CD4-positive, alpha-beta T cell (primary cell): ENCODE measurements at regions not wholly inside any gene's neighbourhood (a gene's known extent, or its start where the extent isn't known, plus 50 kb on each side); places are given as distances from the start of the nearest gene placed in this dataset.

Experiments used
- ATAC-seq: fragments of 200-7000 bp; cut with Tn5 transposase; one replicate; pipeline ENCODE4 v1.10.0; 2022; ENCODE audit warnings: mild to moderate bottlenecking; ENCODE audit not compliant: poor library complexity
- CTCF ChIA-PET: fragments of 350-600 bp; sonication (Branson Sonifier 250); formaldehyde crosslinking; loops from one replicate; lab custom pipeline; 2021; ENCODE audit warnings: antibody characterized with exemption, inconsistent platforms; lab: Charles Lee
- POLR2A ChIA-PET: fragments of 350-600 bp; sonication (Branson Sonifier 250); formaldehyde crosslinking; loops from one replicate; lab custom pipeline; 2021; ENCODE audit warnings: antibody characterized with exemption, inconsistent platforms; lab: Charles Lee
- DNase-seq, 14 experiments: peaks; one replicate each; pipeline ENCODE4 v3.0.0-alpha.2; 2013 to 2020; ENCODE audit warnings: mixed read lengths in 2 of 14
- H3K27ac ChIP-seq, 2 donors: one replicate each; pipeline versions ENCODE4 v1.5.1 to v1.7.0; 2013; ENCODE audit warnings: low read length in 2 of 2, low read depth in 1 of 2, mild to moderate bottlenecking in 1 of 2
- H3K27me3 ChIP-seq, 2 experiments: 1 replicate in 1 of 2; 2 replicates in 1 of 2; pipeline versions ENCODE4 v1.6.1 to v1.7.0; 2013; ENCODE audit warnings: low read length in 2 of 2, control low read depth in 1 of 2, mild to moderate bottlenecking in 1 of 2, moderate library complexity in 1 of 2; ENCODE audit not compliant: insufficient read depth in 2 of 2, control insufficient read depth in 1 of 2
- H3K36me3 ChIP-seq: one replicate; pipeline ENCODE4 v1.6.1; 2013; ENCODE audit warnings: low read length, control low read depth; ENCODE audit not compliant: insufficient read depth
- H3K4me1 ChIP-seq: one replicate; pipeline ENCODE4 v1.6.1; 2013; ENCODE audit warnings: low read length, control low read depth; ENCODE audit not compliant: insufficient read depth
- H3K4me3 ChIP-seq: one replicate; pipeline ENCODE4 v1.5.1; 2013; ENCODE audit warnings: mild to moderate bottlenecking, low read length, moderate library complexity
- H3K9me3 ChIP-seq, 2 experiments: 1 replicate in 1 of 2; 2 replicates in 1 of 2; pipeline versions ENCODE4 v1.6.1 to v1.7.0; 2013; ENCODE audit warnings: low read length in 2 of 2, mild to moderate bottlenecking in 2 of 2, control low read depth in 1 of 2, moderate library complexity in 1 of 2; ENCODE audit not compliant: control insufficient read depth in 1 of 2, insufficient read depth in 1 of 2
- H3K27ac Mint-ChIP-seq: one replicate; pipeline ENCODE4 v1.8.0; 2020; ENCODE audit warnings: mixed read lengths
- H3K27me3 Mint-ChIP-seq: one replicate; pipeline ENCODE4 v1.8.0; 2021; ENCODE audit warnings: mixed read lengths
- H3K36me3 Mint-ChIP-seq: one replicate; pipeline ENCODE4 v1.8.0; 2021; ENCODE audit warnings: low read depth, mixed read lengths
- H3K4me1 Mint-ChIP-seq: one replicate; pipeline ENCODE4 v1.8.0; 2021; ENCODE audit warnings: low read depth, mixed read lengths
- H3K4me3 Mint-ChIP-seq: one replicate; pipeline ENCODE4 v1.8.0; 2020; ENCODE audit warnings: mild to moderate bottlenecking, mixed read lengths
- H3K9me3 Mint-ChIP-seq: one replicate; pipeline ENCODE4 v1.8.0; 2020; ENCODE audit warnings: mixed read lengths
- intact Hi-C, 2 experiments: fragments of 100-400 bp; cut with DNase I in 1 of 2; cut with micrococcal nuclease in 1 of 2; formaldehyde crosslinking; loops; one replicate each; pipeline versions ENCODE4 v1.15.1 to v1.9.0; 2023 to 2025; cut with DNase I, micrococcal nuclease
- TF ChIP-seq, protein P1 (sequence below): fragments of 200-600 bp; IDR thresholded peaks from one replicate; pipeline ENCODE4 v1.8.0; 2022; ENCODE audit warnings: antibody characterized with exemption, mild to moderate bottlenecking

DNA sequence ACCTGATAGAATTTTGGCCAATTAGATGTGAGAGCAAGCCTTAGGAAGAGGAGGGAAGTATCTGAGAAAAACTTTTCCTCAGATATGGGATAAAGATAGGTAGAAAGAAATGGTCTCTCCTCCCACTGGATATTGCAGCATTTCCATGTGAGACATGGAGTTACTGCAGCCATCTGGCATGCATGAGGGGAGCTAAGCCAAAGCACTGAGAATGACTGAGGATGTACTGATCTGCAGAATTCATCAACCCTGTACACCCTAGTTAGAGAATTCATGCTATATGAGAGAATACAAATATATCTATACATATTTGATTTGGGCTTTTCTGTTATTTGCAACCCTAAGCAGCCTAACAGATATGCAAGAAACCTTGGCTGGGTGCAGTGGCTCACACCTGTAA lies 52.5 kb upstream of the RPL34 start:
- H3K4me3 Mint-ChIP-seq, result no peak overlapping the region
- peaks cover 38% of the 10 kb centered on the region for H3K4me1 Mint-ChIP-seq
- Histone ChIP-seq H3K4me3 (no peak overlapping the region), H3K27me3 (no peaks in the 10 kb centered on the region), H3K36me3 (no peaks in the 10 kb centered on the region), H3K4me1 (peaks cover 8% of the 10 kb centered on the region), H3K9me3 (no peaks in the 10 kb centered on the region), H3K27ac (no peak overlapping the region)
- H3K27me3 Mint-ChIP-seq, result no peaks in the 10 kb centered on the region
- TF ChIP-seq, protein P1, sequence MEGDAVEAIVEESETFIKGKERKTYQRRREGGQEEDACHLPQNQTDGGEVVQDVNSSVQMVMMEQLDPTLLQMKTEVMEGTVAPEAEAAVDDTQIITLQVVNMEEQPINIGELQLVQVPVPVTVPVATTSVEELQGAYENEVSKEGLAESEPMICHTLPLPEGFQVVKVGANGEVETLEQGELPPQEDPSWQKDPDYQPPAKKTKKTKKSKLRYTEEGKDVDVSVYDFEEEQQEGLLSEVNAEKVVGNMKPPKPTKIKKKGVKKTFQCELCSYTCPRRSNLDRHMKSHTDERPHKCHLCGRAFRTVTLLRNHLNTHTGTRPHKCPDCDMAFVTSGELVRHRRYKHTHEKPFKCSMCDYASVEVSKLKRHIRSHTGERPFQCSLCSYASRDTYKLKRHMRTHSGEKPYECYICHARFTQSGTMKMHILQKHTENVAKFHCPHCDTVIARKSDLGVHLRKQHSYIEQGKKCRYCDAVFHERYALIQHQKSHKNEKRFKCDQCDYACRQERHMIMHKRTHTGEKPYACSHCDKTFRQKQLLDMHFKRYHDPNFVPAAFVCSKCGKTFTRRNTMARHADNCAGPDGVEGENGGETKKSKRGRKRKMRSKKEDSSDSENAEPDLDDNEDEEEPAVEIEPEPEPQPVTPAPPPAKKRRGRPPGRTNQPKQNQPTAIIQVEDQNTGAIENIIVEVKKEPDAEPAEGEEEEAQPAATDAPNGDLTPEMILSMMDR, result no peak
- ChIA-PET CTCF (interaction anchor here (1.1 to 1.6 kb wide), 3 partner anchors 18 to 549 kb away, joined by 3 read pairs; no protein-coding TSS in a partner anchor), POLR2A (no interaction called here)
- ATAC-seq (no peak), DNase-seq (no peak)
- H3K36me3 Mint-ChIP-seq, result no peaks in the 10 kb centered on the region
- no peak overlapping the region for H3K27ac Mint-ChIP-seq
- H3K9me3 Mint-ChIP-seq, result no peaks in the 10 kb centered on the region
- intact Hi-C loops, result no loop called here

DNA sequence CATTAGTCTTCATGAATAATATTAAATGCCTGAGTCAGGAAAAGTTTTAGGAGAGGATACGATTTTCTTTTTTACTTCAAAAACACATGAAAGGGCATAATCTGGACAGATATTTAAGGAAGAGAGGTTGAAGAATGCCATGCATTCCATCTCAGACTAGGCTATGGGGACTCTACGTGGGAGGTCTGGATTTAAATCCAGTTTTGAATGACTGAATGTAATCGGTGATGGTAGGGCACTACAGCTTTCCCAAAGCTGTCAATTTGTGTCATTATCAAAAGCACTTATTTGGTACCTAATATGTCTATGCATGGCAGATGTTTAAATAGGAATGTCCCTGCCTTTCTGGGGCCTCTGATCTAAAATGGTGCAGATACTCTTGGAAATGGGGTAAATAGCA lies 59.3 kb upstream of the RPL34 start:
- POLR2A ChIA-PET, result no interaction called here

DNA sequence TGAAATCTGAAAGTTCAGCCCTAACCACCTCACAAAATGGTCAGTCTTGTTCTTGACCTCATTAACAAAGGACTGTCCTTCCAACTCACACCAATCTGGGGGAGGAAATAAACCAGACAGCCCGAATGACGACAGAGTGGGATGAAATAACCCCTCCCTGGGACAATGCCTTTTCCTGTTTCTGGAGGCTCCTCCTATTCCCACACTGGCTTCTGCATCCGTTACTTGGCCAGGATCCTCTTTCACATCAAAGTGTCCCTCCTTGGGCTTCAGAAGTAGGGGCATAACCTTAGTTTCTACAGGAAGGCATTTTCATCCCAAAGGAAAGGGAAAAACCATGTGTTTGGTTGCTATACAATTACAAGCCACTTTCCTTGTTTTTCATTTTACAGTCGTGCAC lies 59.8 kb upstream of the RPL34 start:
- ATAC-seq, result no peak
- ChIA-PET CTCF (no interaction called here), POLR2A (no interaction called here)
- DNase-seq, result no peak
- H3K27me3 ChIP-seq, result no peaks in the 10 kb centered on the region
- H3K4me1 ChIP-seq, result no peaks in the 10 kb centered on the region
- no peaks in the 10 kb centered on the region for H3K9me3 Mint-ChIP-seq
- TF ChIP-seq, protein P1, result no peak
- H3K4me1 Mint-ChIP-seq, result peaks cover 5% of the 10 kb centered on the region
- no peaks in the 10 kb centered on the region for H3K36me3 Mint-ChIP-seq
- H3K27ac Mint-ChIP-seq, result no peak overlapping the region
- no peaks in the 10 kb centered on the region for H3K27me3 Mint-ChIP-seq
- intact Hi-C loops, result no loop called here
- H3K4me3 ChIP-seq, result no peak overlapping the region
- no peak overlapping the region for H3K4me3 Mint-ChIP-seq
- H3K9me3 ChIP-seq, result no peaks in the 10 kb centered on the region
- no peak overlapping the region for H3K27ac ChIP-seq
- no peaks in the 10 kb centered on the region for H3K36me3 ChIP-seq

More for the DNA sequence above, 59.3 kb upstream of the RPL34 start:
- no peaks in the 10 kb centered on the region for H3K36me3 Mint-ChIP-seq
- H3K4me1 Mint-ChIP-seq, result peaks cover 5% of the 10 kb centered on the region
- no peak overlapping the region for H3K27ac ChIP-seq
- TF ChIP-seq, protein P1, result no peak
- H3K27me3 ChIP-seq, result no peaks in the 10 kb centered on the region
- no peak overlapping the region for H3K4me3 Mint-ChIP-seq
- ATAC-seq (no peak), DNase-seq (no peak)
- no peaks in the 10 kb centered on the region for H3K4me1 ChIP-seq
- no peak overlapping the region for H3K4me3 ChIP-seq
- CTCF ChIA-PET, result no interaction called here
- no peaks in the 10 kb centered on the region for H3K36me3 ChIP-seq
- H3K9me3 Mint-ChIP-seq, result no peaks in the 10 kb centered on the region
- no peaks in the 10 kb centered on the region for H3K9me3 ChIP-seq
- H3K27ac Mint-ChIP-seq, result no peak overlapping the region
- intact Hi-C loops, result no loop called here
- no peaks in the 10 kb centered on the region for H3K27me3 Mint-ChIP-seq
